ENCODE measurements at regions not wholly inside any gene's neighbourhood (a gene's known extent, or its start where the extent isn't known, plus 50 kb on each side); places are given as distances from the start of the nearest gene placed in this dataset.

DNA sequence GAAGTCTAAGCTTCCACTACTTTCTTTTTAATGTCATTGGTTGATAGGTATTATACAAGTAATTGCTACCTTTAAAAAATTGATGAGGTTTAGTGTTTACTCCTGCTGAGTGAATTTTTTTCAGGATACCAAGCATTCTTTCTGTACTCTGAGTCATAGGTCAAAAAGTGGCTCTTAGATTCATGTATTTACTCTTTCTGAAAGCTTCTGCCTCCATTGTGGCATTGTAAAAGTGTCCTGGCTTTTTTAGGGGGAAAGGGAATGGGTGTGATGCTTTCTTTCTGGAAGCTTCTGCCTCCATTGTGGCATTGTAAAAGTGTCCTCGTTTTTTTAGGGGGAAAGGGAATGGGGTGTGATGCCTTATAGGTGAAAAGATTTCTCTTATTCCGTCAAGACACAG lies 286.5 kb downstream of the LPIN1 start:
- DNase-seq: no peak

DNA sequence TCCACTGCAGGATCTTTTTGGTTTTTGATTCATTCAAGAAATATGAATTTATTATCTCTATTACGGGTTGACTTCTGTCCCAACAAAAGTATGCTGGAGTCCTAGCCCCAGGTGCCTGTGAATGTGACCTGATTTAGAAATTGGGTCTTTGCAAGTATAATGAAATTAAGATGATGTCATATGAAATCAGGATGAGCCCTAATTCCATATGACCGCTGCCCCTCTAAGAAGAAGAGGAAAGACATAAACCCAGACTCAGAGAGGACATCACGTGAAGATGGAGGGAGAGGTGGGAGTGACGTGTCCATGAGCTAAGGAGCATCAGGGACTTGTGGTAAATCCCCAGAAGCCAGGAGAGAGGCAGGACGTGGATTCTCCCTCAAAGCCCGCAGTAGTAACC lies 287.1 kb downstream of the LPIN1 start:
- no peak for DNase-seq

DNA sequence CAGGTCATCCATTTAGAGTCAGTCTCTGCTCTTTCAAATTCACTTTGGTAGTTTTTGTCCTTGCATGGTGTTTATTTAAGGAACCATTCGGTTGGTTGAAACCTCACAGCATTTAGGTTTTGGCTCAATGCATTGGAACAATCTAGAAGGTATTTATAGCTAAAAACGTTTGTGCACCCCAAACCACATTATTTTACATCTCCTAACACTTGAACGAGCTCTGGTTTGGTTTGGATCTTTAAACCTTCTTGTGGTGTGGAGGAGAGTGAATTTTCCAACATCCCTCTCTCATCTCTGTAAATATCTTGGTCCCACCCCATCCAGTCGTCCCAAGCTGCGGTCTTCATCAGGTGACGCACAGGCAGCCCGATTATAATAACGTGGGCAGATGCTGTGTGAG lies 287.9 kb downstream of the LPIN1 start:
- no peak for DNase-seq

DNA sequence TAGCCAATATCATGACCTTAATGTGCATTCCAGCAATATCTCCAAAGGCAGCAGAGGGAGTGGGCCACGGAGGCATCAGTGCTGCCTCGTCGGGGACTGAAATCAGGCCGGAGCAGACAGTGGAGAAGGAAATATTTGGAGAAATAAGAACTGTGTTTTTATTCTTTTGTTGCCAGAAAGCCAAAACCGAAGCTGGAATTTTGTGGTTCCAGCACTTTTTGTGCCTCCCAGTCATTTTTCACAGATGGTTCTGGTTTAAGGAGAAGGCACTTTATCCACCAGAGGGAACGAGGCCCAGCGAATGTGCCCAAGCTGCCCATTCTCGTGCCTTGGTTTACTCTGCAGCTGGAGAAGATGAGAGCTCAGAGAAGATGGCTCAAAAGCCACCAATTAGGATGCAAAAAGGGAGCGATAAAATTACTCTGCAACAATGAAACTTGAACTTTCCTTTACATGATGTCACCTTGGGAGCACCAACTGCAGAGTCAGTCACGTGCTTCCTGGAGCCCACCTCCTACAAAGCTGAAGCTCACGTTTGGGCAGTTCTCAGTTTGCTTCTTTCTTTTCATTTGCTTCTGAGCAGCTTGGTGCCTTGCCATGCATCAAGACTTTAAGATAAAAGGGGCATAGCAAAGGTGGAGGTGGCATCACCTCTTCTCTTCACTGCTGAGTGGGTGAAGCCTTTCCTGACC lies 288.7 kb downstream of the LPIN1 start:
- DNase-seq: no peak

DNA sequence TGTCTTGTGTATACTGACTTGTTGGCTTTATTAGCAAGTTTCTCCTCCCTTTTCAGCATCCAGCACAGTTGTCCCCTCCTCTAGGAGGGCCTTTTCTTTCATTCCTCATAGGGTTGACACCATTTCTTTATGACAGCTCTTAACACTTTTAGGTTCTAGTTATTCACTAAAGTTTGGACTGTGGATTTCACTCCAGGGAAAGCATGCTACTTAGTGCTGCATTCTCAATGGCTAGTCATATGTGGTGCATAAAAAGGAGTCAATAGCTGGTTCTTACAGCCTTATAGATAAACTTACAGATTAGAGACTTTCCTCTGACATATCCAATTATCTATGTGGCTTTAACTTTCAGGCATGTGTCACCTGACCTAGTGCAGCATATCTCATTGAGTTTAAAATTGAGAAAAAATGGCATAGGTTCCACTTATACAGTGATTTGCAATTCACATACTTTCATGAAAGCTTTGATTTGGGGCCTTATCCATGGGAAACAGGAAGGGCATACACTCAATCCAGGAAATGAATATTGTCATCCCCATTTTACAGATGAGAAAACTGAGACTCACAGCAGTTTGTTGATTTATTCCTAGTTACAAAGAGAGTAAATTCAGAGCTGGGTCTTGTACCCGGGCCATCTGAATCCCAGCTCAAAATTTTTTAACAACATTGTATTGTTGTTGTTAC lies 289.7 kb downstream of the LPIN1 start:
- no peak for DNase-seq

- DNase-seq: no peak
Measured at GRCh38 chr2:12036640-12036983, 290.2 kb downstream of the LPIN1 start.

- no peak for DNase-seq
Measured at GRCh38 chr2:12037301-12037700, 290.9 kb downstream of the LPIN1 start.

- no peak for DNase-seq
Measured at GRCh38 chr2:12041236-12041635, 294.8 kb downstream of the LPIN1 start.

DNA sequence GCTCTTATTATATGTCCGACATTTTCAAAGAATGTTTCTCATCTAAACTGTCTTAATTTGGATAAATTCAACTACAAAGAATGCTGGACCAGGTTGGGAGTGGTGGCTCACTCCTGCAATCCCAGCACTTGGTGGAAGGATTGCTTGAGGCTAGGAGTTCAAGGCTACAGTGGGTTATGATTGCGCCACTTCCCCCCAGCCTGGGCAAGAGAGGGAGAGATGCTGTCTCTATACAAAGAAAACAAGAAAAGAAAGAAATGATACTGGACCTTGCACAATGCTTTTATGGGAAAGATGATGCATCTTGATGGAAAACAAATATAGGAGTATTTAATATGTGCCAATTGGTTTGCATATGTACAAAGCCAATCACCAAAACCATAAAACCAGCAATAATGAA lies 296.7 kb downstream of the LPIN1 start:
- no peak for DNase-seq

DNA sequence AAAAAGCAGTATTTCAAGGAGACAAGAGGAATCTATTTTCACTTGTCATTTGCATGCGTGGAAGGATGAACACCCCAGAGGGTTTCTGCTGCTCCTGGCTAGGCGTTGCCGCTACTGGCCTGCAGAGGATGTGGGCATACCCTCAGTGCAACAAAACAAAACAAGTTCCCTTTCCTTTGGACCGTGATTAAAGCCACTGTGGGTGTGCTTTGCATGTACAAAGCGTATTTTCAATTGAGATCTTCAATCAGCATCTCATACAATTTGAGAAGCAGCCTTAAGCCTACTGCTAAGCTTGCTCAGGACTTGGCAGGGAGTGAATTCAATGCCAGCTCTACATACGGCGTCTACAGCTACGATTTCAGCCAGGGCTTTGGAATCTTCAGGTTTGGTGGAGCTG lies 298.4 kb downstream of the LPIN1 start:
- no peak for DNase-seq

- DNase-seq: no peak
Measured at GRCh38 chr2:12045864-12046291, 299.4 kb downstream of the LPIN1 start.

GRCh38 chr2:12046641-12047040 lies 300.2 kb downstream of the LPIN1 start:
- DNase-seq: no peak

DNA sequence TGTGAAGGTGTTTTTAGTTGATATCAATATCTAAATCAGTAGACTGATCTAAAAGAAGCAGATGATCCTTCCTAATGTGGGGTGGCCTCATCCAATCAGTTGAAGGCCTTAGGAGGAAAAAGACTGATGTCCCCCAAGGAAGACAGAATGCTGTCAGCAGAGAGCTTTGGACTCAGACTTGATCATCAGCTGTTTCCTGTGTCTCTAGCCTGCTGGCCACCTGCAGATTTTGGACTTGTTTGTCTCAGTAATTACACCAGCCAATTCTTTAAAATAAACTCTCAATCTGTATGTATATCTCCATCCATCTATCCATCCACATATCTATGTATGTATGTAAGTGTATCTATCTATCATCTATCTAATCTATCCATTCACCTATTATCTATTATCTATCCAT lies 301.3 kb downstream of the LPIN1 start:
- no peak for DNase-seq

DNA sequence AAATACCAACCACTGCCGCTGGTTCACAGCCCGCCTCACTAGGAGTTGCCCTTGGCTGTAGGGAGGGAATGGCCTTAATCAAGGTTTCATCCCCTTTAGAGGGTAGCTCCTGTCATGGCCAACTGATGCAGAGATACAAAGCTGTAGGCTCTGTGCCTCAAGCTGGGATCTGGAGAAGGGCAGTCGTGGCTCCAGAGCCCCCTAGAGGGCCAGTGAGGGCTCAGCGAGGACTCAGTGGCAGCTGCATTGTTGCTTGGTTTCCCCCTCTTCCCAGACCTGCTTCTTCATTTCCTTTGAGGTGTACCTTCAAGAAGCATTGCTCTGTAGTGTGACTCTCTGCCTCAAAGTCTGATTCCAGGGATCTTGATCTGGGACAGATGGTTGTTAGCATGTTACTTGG lies 302.1 kb downstream of the LPIN1 start:
- no peak for DNase-seq

GRCh38 chr2:12050396-12050795 lies 304.0 kb downstream of the LPIN1 start:
- DNase-seq: no peak

DNA sequence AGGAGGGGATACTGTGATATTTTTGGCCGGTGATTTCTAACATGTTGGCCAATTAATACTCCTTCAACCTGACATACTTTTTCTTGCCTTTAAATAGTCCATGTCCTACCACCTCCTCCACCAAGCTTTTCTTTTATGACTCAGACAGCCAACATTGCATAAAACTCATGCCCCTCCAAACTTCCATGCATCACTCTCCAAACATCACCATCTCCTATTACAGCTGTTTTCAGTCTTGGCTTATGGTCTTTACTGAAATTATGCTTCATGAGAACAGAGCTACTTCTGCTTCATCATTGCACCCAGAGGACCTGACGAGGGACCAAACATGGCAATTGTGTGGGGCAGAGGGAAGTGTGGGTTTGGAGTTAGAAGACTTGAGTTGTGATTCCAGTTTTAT lies 305.4 kb downstream of the LPIN1 start:
- DNase-seq: no peak

- DNase-seq: no peak
Measured at GRCh38 chr2:12052796-12053195, 306.4 kb downstream of the LPIN1 start.

- DNase-seq: no peak
Measured at GRCh38 chr2:12054956-12055618, 308.7 kb downstream of the LPIN1 start.

- no peak for DNase-seq
Measured at GRCh38 chr2:12057436-12058166, 311.2 kb downstream of the LPIN1 start.

GRCh38 chr2:12059616-12060441 lies 313.4 kb downstream of the LPIN1 start:
- DNase-seq: no peak

- DNase-seq: no peak
Measured at GRCh38 chr2:12060886-12061285, 314.5 kb downstream of the LPIN1 start.

GRCh38 chr2:12061286-12062052 lies 315.0 kb downstream of the LPIN1 start:
- no peak for DNase-seq

All from stimulated activated CD4-positive, alpha-beta T cell treated with anti-CD3 and anti-CD28 coated beads, Interleukin-12 subunit alpha, Interleukin-12 subunit beta, amount 100 ng/mL, for 4 hours (primary cell).